Activated CD4-positive, alpha-beta memory T cell treated with anti-CD3 and anti-CD28 coated beads, Interleukin-2, amount 10 ng/mL, durations not matched to agents 7 days and 5 days (primary cell): ENCODE measurements at regions not wholly inside any gene's neighbourhood (a gene's known extent, or its start where the extent isn't known, plus 50 kb on each side); places are given as distances from the start of the nearest gene placed in this dataset.
"Not testable (repeated sequence)": the region's sequence is repeated elsewhere in the genome, so short reads cannot be mapped to it uniquely, and the experiment has no call there.

ENCODE experiments used
- CTCF ChIA-PET: fragments of 350-600 bp; sonication (Branson Sonifier 250); formaldehyde crosslinking; loops from one replicate; lab custom pipeline; 2021; ENCODE audit warnings: antibody characterized with exemption, inconsistent platforms; lab: Charles Lee
- POLR2A ChIA-PET: fragments of 350-600 bp; sonication (Branson Sonifier 250); formaldehyde crosslinking; loops from one replicate; lab custom pipeline; 2021; ENCODE audit warnings: antibody characterized with exemption; lab: Charles Lee
- DNase-seq: peaks from one replicate; pipeline ENCODE4 v3.0.0-alpha.2; 2020
- H3K27ac Mint-ChIP-seq: one replicate; pipeline ENCODE4 v1.8.0; 2021; ENCODE audit warnings: mild to moderate bottlenecking, mixed read lengths
- H3K27me3 Mint-ChIP-seq: one replicate; pipeline ENCODE4 v1.8.0; 2021; ENCODE audit warnings: mixed read lengths
- H3K36me3 Mint-ChIP-seq: one replicate; pipeline ENCODE4 v1.8.0; 2021; ENCODE audit warnings: low read depth, mixed read lengths
- H3K4me1 Mint-ChIP-seq: one replicate; pipeline ENCODE4 v1.8.0; 2021; ENCODE audit warnings: mixed read lengths
- H3K4me3 Mint-ChIP-seq: one replicate; pipeline ENCODE4 v1.8.0; 2021; ENCODE audit warnings: mild to moderate bottlenecking, mixed read lengths
- H3K9me3 Mint-ChIP-seq: one replicate; pipeline ENCODE4 v1.8.0; 2021; ENCODE audit warnings: mixed read lengths

- Mint-ChIP-seq H3K4me3 (no peak overlapping the region), H3K9me3 (no peaks in the 10 kb centered on the region), H3K27ac (no peak overlapping the region), H3K36me3 (no peaks in the 10 kb centered on the region), H3K27me3 (no peaks in the 10 kb centered on the region), H3K4me1 (no peaks in the 10 kb centered on the region)
- POLR2A ChIA-PET = no interaction called here
- DNase-seq = no peak
- CTCF ChIA-PET = no interaction called here
Observed at GRCh38 chr2:193476171-193476800, 1281.6 kb upstream of the TMEFF2 start.

GRCh38 chr2:193475038-193475437 lies 1280.3 kb upstream of the TMEFF2 start:
- POLR2A ChIA-PET = no interaction called here
- Mint-ChIP-seq H3K9me3 (no peaks in the 10 kb centered on the region), H3K27ac (no peak overlapping the region), H3K27me3 (no peaks in the 10 kb centered on the region), H3K36me3 (no peaks in the 10 kb centered on the region), H3K4me1 (no peaks in the 10 kb centered on the region), H3K4me3 (no peak overlapping the region)
- CTCF ChIA-PET = no interaction called here
- no peak for DNase-seq

GRCh38 chr2:193469251-193469650 lies 1274.5 kb upstream of the TMEFF2 start:
- no peak for DNase-seq
- Mint-ChIP-seq H3K27me3 (no peaks in the 10 kb centered on the region), H3K9me3 (no peaks in the 10 kb centered on the region), H3K36me3 (no peaks in the 10 kb centered on the region), H3K4me1 (no peaks in the 10 kb centered on the region), H3K4me3 (no peak overlapping the region), H3K27ac (no peak overlapping the region)
- CTCF ChIA-PET = no interaction called here
- POLR2A ChIA-PET = interaction anchor here (0.6 kb wide), 1 partner anchor 17 kb away, joined by 3 read pairs; no protein-coding TSS in a partner anchor

- no peak overlapping the region for H3K27ac Mint-ChIP-seq
- H3K9me3 Mint-ChIP-seq = no peaks in the 10 kb centered on the region
- H3K27me3 Mint-ChIP-seq = no peaks in the 10 kb centered on the region
- CTCF ChIA-PET = no interaction called here
- no peak overlapping the region for H3K4me3 Mint-ChIP-seq
- no peaks in the 10 kb centered on the region for H3K36me3 Mint-ChIP-seq
- DNase-seq = no peak
- POLR2A ChIA-PET = no interaction called here
- H3K4me1 Mint-ChIP-seq = no peaks in the 10 kb centered on the region
Observed at GRCh38 chr2:193467276-193467987, 1272.7 kb upstream of the TMEFF2 start.

- no peaks in the 10 kb centered on the region for H3K27me3 Mint-ChIP-seq
- H3K9me3 Mint-ChIP-seq = no peaks in the 10 kb centered on the region
- H3K36me3 Mint-ChIP-seq = no peaks in the 10 kb centered on the region
- no peak overlapping the region for H3K27ac Mint-ChIP-seq
- no peaks in the 10 kb centered on the region for H3K4me1 Mint-ChIP-seq
- no peak overlapping the region for H3K4me3 Mint-ChIP-seq
- POLR2A ChIA-PET = no interaction called here
- DNase-seq = no peak
- CTCF ChIA-PET = no interaction called here
Observed at GRCh38 chr2:193463011-193463410, 1268.3 kb upstream of the TMEFF2 start.

- ChIA-PET CTCF (no interaction called here), POLR2A (no interaction called here)
- no peaks in the 10 kb centered on the region for H3K4me1 Mint-ChIP-seq
- no peak for DNase-seq
- H3K27me3 Mint-ChIP-seq = no peaks in the 10 kb centered on the region
- H3K36me3 Mint-ChIP-seq = no peaks in the 10 kb centered on the region
- no peak overlapping the region for H3K4me3 Mint-ChIP-seq
- H3K27ac Mint-ChIP-seq = no peak overlapping the region
- no peaks in the 10 kb centered on the region for H3K9me3 Mint-ChIP-seq
Observed at GRCh38 chr2:193462411-193462810, 1267.7 kb upstream of the TMEFF2 start.

GRCh38 chr2:193461431-193461934 lies 1266.8 kb upstream of the TMEFF2 start:
- H3K36me3 Mint-ChIP-seq = no peaks in the 10 kb centered on the region
- H3K4me1 Mint-ChIP-seq = no peaks in the 10 kb centered on the region
- POLR2A ChIA-PET = no interaction called here
- no peak for DNase-seq
- CTCF ChIA-PET = no interaction called here
- no peak overlapping the region for H3K4me3 Mint-ChIP-seq
- H3K27ac Mint-ChIP-seq = no peak overlapping the region
- no peaks in the 10 kb centered on the region for H3K9me3 Mint-ChIP-seq
- H3K27me3 Mint-ChIP-seq = no peaks in the 10 kb centered on the region

- POLR2A ChIA-PET = no interaction called here
Observed at GRCh38 chr2:193446967-193447366, 1252.2 kb upstream of the TMEFF2 start.

GRCh38 chr2:193442293-193442692 lies 1247.6 kb upstream of the TMEFF2 start:
- Mint-ChIP-seq H3K27ac (no peak overlapping the region), H3K36me3 (no peaks in the 10 kb centered on the region), H3K9me3 (no peaks in the 10 kb centered on the region), H3K4me1 (no peaks in the 10 kb centered on the region), H3K27me3 (no peaks in the 10 kb centered on the region), H3K4me3 (no peak overlapping the region)
- no peak for DNase-seq
- CTCF ChIA-PET = no interaction called here
- POLR2A ChIA-PET = no interaction called here

More at GRCh38 chr2:193446967-193447366, 1252.2 kb upstream of the TMEFF2 start:
- no peak overlapping the region for H3K27ac Mint-ChIP-seq
- no peaks in the 10 kb centered on the region for H3K4me1 Mint-ChIP-seq
- no peak overlapping the region for H3K4me3 Mint-ChIP-seq
- H3K9me3 Mint-ChIP-seq = no peaks in the 10 kb centered on the region
- DNase-seq = no peak
- H3K36me3 Mint-ChIP-seq = no peaks in the 10 kb centered on the region
- CTCF ChIA-PET = no interaction called here
- no peaks in the 10 kb centered on the region for H3K27me3 Mint-ChIP-seq

- ChIA-PET CTCF (no interaction called here), POLR2A (no interaction called here)
- Mint-ChIP-seq H3K4me1 (no peaks in the 10 kb centered on the region), H3K36me3 (no peaks in the 10 kb centered on the region), H3K27me3 (no peaks in the 10 kb centered on the region), H3K9me3 (no peaks in the 10 kb centered on the region), H3K4me3 (no peak overlapping the region), H3K27ac (no peak overlapping the region)
- DNase-seq = no peak
Observed at GRCh38 chr2:193428336-193428818, 1233.6 kb upstream of the TMEFF2 start.

GRCh38 chr2:193412368-193412767 lies 1217.6 kb upstream of the TMEFF2 start:
- POLR2A ChIA-PET, H3K4me3 Mint-ChIP-seq, H3K27me3 Mint-ChIP-seq, DNase-seq, H3K27ac Mint-ChIP-seq, H3K36me3 Mint-ChIP-seq, H3K9me3 Mint-ChIP-seq, H3K4me1 Mint-ChIP-seq, CTCF ChIA-PET: not testable (repeated sequence)

GRCh38 chr2:193409951-193410350 lies 1215.2 kb upstream of the TMEFF2 start:
- H3K36me3 Mint-ChIP-seq = no peaks in the 10 kb centered on the region
- no peak overlapping the region for H3K27ac Mint-ChIP-seq
- H3K4me1 Mint-ChIP-seq = no peaks in the 10 kb centered on the region
- POLR2A ChIA-PET = no interaction called here
- H3K4me3 Mint-ChIP-seq = no peak overlapping the region
- DNase-seq = no peak
- no peaks in the 10 kb centered on the region for H3K9me3 Mint-ChIP-seq
- CTCF ChIA-PET = no interaction called here
- no peaks in the 10 kb centered on the region for H3K27me3 Mint-ChIP-seq

- POLR2A ChIA-PET = no interaction called here
- no peak overlapping the region for H3K4me3 Mint-ChIP-seq
- H3K36me3 Mint-ChIP-seq = no peaks in the 10 kb centered on the region
- no peaks in the 10 kb centered on the region for H3K9me3 Mint-ChIP-seq
- CTCF ChIA-PET = no interaction called here
- no peak overlapping the region for H3K27ac Mint-ChIP-seq
- no peak for DNase-seq
- no peaks in the 10 kb centered on the region for H3K4me1 Mint-ChIP-seq
- H3K27me3 Mint-ChIP-seq = no peaks in the 10 kb centered on the region
Observed at GRCh38 chr2:193382583-193382982, 1187.8 kb upstream of the TMEFF2 start.

GRCh38 chr2:193377789-193378188 lies 1183.1 kb upstream of the TMEFF2 start:
- H3K36me3 Mint-ChIP-seq = no peaks in the 10 kb centered on the region
- no peak overlapping the region for H3K27ac Mint-ChIP-seq
- ChIA-PET POLR2A (no interaction called here), CTCF (no interaction called here)
- no peak for DNase-seq
- no peaks in the 10 kb centered on the region for H3K4me1 Mint-ChIP-seq
- no peaks in the 10 kb centered on the region for H3K9me3 Mint-ChIP-seq
- H3K4me3 Mint-ChIP-seq = no peak overlapping the region
- H3K27me3 Mint-ChIP-seq = no peaks in the 10 kb centered on the region
